Liver (tissue), 8 donors: ENCODE measurements at regions not wholly inside any gene's neighbourhood (a gene's known extent, or its start where the extent isn't known, plus 50 kb on each side); places are given as distances from the start of the nearest gene placed in this dataset.

Source experiments
- DNase-seq: peaks from one replicate; pipeline ENCODE4 v3.0.0-alpha.2; 2017; ENCODE audit warnings: low spot score
- H3K27ac ChIP-seq, 2 donors: one replicate each; pipeline ENCODE4 v1.7.0; 2013; ENCODE audit warnings: inconsistent platforms in 2 of 2, low read length in 2 of 2, control low read depth in 1 of 2, low read depth in 1 of 2, mild to moderate bottlenecking in 1 of 2
- H3K27me3 ChIP-seq, 4 donors: one replicate each; pipeline versions ENCODE4 v1.6.1 to v1.7.0; 2013; ENCODE audit warnings: low read length in 3 of 4, inconsistent platforms in 1 of 4, mild to moderate bottlenecking in 1 of 4, moderate library complexity in 1 of 4; ENCODE audit not compliant: control insufficient read depth in 4 of 4, insufficient read depth in 4 of 4
- H3K36me3 ChIP-seq, 4 donors: one replicate each; pipeline versions ENCODE4 v1.6.1 to v1.7.0; 2013; ENCODE audit warnings: low read length in 3 of 4, mild to moderate bottlenecking in 3 of 4, low read depth in 1 of 4, moderate library complexity in 1 of 4; ENCODE audit not compliant: control insufficient read depth in 4 of 4, insufficient read depth in 3 of 4
- H3K4me1 ChIP-seq, 4 donors: one replicate each; pipeline versions ENCODE4 v1.6.1 to v1.7.0; 2013; ENCODE audit warnings: low read length in 3 of 4, mild to moderate bottlenecking in 3 of 4, moderate library complexity in 1 of 4; ENCODE audit not compliant: control insufficient read depth in 4 of 4, insufficient read depth in 4 of 4
- H3K4me3 ChIP-seq, 3 donors: one replicate each; pipeline versions ENCODE4 v1.6.1 to v1.7.0; 2013; ENCODE audit warnings: low read length in 3 of 3, control low read depth in 1 of 3, low read depth in 1 of 3, mild to moderate bottlenecking in 1 of 3
- H3K9ac ChIP-seq, 2 donors: one replicate each; pipeline ENCODE4 v1.7.0; 2013; ENCODE audit warnings: low read length in 2 of 2, mild to moderate bottlenecking in 2 of 2, moderate library complexity in 2 of 2, control low read depth in 1 of 2, low read depth in 1 of 2
- H3K9me3 ChIP-seq, 4 donors: one replicate each; pipeline versions ENCODE4 v1.6.1 to v1.7.0; 2013; ENCODE audit warnings: low read length in 3 of 4; ENCODE audit not compliant: control insufficient read depth in 4 of 4
- ATF3 ChIP-seq: IDR thresholded peaks from 2 replicates; pipeline ENCODE4 v1.6.1; 2016; ENCODE audit warnings: antibody characterized with exemption
- CTCF ChIP-seq: fragments of 150-350 bp; IDR thresholded peaks from 2 replicates; pipeline ENCODE4 v1.5.1; 2017; ENCODE audit warnings: improper control_type of control experiment, low read depth, low read length; ENCODE audit not compliant: missing input control
- EGR1 ChIP-seq, 2 donors: IDR thresholded peaks; 2 replicates each; pipeline ENCODE4 v1.6.1; 2016 to 2018; ENCODE audit warnings: antibody characterized with exemption in 2 of 2, low read depth in 2 of 2
- FOXA1 ChIP-seq: IDR thresholded peaks from 2 replicates; pipeline ENCODE4 v1.6.1; 2016; ENCODE audit warnings: antibody characterized with exemption
- FOXA2 ChIP-seq: IDR thresholded peaks from 2 replicates; pipeline ENCODE4 v1.6.1; 2016; ENCODE audit warnings: antibody characterized with exemption
- HNF4A ChIP-seq, 2 donors: conservative IDR thresholded peaks; 2 replicates each; pipeline ENCODE4 v1.6.1; 2016; ENCODE audit warnings: antibody characterized with exemption in 2 of 2, mild to moderate bottlenecking in 2 of 2
- HNF4G ChIP-seq: IDR thresholded peaks from 2 replicates; pipeline ENCODE4 v1.6.1; 2016; ENCODE audit warnings: antibody characterized with exemption
- JUND ChIP-seq, 2 donors: IDR thresholded peaks; 2 replicates each; pipeline ENCODE4 v1.6.1; 2016; ENCODE audit warnings: antibody characterized with exemption in 2 of 2
- MAX ChIP-seq: IDR thresholded peaks from 2 replicates; pipeline ENCODE4 v1.6.1; 2016; ENCODE audit warnings: antibody characterized with exemption
- NR2F2 ChIP-seq: IDR thresholded peaks from 2 replicates; pipeline ENCODE4 v1.6.1; 2016; ENCODE audit warnings: antibody characterized with exemption
- RAD21 ChIP-seq, 2 donors: IDR thresholded peaks; 2 replicates each; pipeline ENCODE4 v1.6.1; 2016; ENCODE audit warnings: antibody characterized with exemption in 2 of 2, mild to moderate bottlenecking in 2 of 2
- REST ChIP-seq: IDR thresholded peaks from 2 replicates; pipeline ENCODE4 v1.6.1; 2016; ENCODE audit warnings: antibody characterized with exemption, mild to moderate bottlenecking
- RXRA ChIP-seq, 2 donors: IDR thresholded peaks; 2 replicates each; pipeline ENCODE4 v1.6.1; 2017 to 2018; ENCODE audit warnings: antibody characterized with exemption in 2 of 2, mild to moderate bottlenecking in 1 of 2
- SP1 ChIP-seq: IDR thresholded peaks from 2 replicates; pipeline ENCODE4 v1.6.1; 2018; ENCODE audit warnings: antibody characterized with exemption, mild to moderate bottlenecking
- TAF1 ChIP-seq: conservative IDR thresholded peaks from 2 replicates; pipeline ENCODE4 v1.6.1; 2016; ENCODE audit warnings: antibody characterized with exemption, mild to moderate bottlenecking
- YY1 ChIP-seq: IDR thresholded peaks from 2 replicates; pipeline ENCODE4 v1.6.1; 2016; ENCODE audit warnings: antibody characterized with exemption, mild to moderate bottlenecking
- ZBTB33 ChIP-seq: IDR thresholded peaks from 2 replicates; pipeline ENCODE4 v1.6.1; 2016; ENCODE audit warnings: antibody characterized with exemption
- WGBS: extraction: QIAGEN DNeasy Blood & Tissue Kit; methylation state at CpG from one replicate; pipeline ENCODE4 v1.1.7; 2013; 5-methylcytosine and 5-hydroxymethylcytosine counted together
- donor health status: healthy.
- donor health status: healthy.
- donor health status: healthy.
- donor health status: healthy.
- donor health status: healthy.

GRCh38 chr1:221012120-221012519 is 132.9 kb downstream of the HLX start:
- Histone ChIP-seq H3K4me1 (no peaks in the 10 kb centered on the region), H3K4me3 (no peak overlapping the region), H3K36me3 (no peaks in the 10 kb centered on the region), H3K27me3 (no peaks in the 10 kb centered on the region), H3K9me3 (no peaks in the 10 kb centered on the region), H3K27ac (no peak overlapping the region), H3K9ac (no peak overlapping the region)
- 89% methylated on average over 5 of the region's 5 CpGs for WGBS
- DNase-seq: no peak
- TF ChIP-seq CTCF: no peak
- no peak for TF ChIP-seq RXRA (IDR thresholded peaks at IDR 0.05)
- TF ChIP-seq SP1: no peak
- TF ChIP-seq ZBTB33: no peak
- TF ChIP-seq JUND (IDR thresholded peaks at IDR 0.05): no peak
- no peak for TF ChIP-seq HNF4G
- no peak for TF ChIP-seq NR2F2

DNA sequence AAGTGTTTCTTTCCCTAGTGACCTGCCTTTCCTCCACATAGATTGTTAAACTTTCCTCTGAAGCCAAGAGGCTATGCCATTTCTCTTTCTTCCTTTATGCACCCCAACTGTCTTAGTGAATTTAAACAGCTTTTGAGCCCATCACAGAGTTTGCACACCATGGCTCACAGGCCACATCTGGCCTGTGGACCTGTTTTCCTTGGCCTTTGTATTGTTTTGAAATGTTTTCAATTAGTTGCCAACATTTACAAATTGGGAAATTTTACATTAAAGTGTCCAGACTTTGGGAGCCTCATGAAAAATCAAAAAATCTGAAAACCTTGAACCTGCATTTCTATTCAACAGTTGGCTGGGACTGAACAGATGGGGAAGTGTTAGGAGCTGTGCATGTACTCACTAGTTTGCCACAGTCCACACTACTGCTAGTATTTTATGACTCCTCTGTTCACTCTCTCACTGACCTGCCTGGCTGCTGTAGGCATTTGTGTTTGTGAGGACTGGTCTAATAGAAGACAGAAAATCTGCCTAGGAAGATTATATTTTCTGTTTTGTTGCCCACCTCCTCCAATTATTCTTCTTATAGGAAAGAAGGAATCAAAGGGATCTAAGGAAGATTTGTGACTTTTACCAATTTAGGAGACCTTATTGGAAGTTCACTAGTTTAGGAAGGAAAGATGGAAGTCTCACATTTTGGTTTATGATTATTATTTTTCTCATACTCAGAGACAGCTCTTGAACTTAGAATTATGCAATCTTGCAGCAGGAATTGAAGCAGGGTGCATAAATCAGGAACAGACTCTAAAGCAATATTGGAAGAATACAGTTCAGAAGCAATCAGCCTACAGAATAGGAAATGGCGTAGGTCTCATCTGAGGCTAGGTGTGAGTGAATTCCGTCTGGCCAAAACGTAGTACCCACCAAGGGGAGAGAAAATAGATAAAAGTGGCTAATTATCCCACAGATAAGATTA is 134.7 kb downstream of the HLX start:
- H3K27ac ChIP-seq: no peak overlapping the region
- H3K27me3 ChIP-seq: no peaks in the 10 kb centered on the region
- H3K4me3 ChIP-seq: no peak overlapping the region
- no peaks in the 10 kb centered on the region for H3K36me3 ChIP-seq
- H3K4me1 ChIP-seq: no peaks in the 10 kb centered on the region
- no peaks in the 10 kb centered on the region for H3K9me3 ChIP-seq
- DNase-seq: no peak
- TF ChIP-seq EGR1 (IDR thresholded peaks at IDR 0.05; ENCODE audit: low read depth in 2 of 2) (no peak), JUND (IDR thresholded peaks at IDR 0.05) (no peak), MAX (no peak), RAD21 (IDR thresholded peaks at IDR 0.05) (no peak), CTCF (no peak), RXRA (IDR thresholded peaks at IDR 0.05) (no peak), REST (no peak), YY1 (no peak), HNF4A (conservative IDR thresholded peaks at IDR 0.05) (no peak), FOXA2 (no peak), HNF4G (no peak), TAF1 (no peak), ATF3 (no peak), FOXA1 (no peak)
- WGBS: 89% methylated on average over 3 of the region's 3 CpGs
- H3K9ac ChIP-seq: no peak overlapping the region
